ENCODE measurements at regions not wholly inside any gene's neighbourhood (a gene's known extent, or its start where the extent isn't known, plus 50 kb on each side); places are given as distances from the start of the nearest gene placed in this dataset.

DNA sequence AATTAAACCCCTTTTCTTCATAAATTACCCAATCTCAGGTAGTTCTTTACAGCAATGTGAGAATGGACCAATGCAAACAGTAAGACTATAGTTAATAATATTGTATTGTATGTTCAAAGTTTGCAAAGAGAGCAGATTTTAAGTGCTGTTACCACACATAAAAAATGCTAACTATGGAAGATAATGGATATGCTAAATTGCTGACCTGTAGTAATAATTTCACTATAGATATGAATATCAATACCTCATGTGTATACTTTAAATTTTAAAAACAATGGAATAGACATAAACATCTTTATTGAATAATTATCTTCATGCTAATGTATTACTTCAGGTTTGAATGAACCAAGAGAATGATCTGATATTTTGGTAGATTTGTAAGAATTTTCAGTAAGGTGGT lies 552.4 kb upstream of the CHRM3 start:
- no peak for DNase-seq (ENCODE audit: low spot score)
- TF ChIP-seq, protein P1, sequence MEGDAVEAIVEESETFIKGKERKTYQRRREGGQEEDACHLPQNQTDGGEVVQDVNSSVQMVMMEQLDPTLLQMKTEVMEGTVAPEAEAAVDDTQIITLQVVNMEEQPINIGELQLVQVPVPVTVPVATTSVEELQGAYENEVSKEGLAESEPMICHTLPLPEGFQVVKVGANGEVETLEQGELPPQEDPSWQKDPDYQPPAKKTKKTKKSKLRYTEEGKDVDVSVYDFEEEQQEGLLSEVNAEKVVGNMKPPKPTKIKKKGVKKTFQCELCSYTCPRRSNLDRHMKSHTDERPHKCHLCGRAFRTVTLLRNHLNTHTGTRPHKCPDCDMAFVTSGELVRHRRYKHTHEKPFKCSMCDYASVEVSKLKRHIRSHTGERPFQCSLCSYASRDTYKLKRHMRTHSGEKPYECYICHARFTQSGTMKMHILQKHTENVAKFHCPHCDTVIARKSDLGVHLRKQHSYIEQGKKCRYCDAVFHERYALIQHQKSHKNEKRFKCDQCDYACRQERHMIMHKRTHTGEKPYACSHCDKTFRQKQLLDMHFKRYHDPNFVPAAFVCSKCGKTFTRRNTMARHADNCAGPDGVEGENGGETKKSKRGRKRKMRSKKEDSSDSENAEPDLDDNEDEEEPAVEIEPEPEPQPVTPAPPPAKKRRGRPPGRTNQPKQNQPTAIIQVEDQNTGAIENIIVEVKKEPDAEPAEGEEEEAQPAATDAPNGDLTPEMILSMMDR (conservative IDR thresholded peaks at IDR 0.05; ENCODE audit: low read depth), result no peak
- CTCF ChIA-PET, result no interaction called here
- H3K27ac ChIP-seq, result no peak overlapping the region
- POLR2A ChIA-PET (ENCODE audit: low non-redundant PET), result no interaction called here

DNA sequence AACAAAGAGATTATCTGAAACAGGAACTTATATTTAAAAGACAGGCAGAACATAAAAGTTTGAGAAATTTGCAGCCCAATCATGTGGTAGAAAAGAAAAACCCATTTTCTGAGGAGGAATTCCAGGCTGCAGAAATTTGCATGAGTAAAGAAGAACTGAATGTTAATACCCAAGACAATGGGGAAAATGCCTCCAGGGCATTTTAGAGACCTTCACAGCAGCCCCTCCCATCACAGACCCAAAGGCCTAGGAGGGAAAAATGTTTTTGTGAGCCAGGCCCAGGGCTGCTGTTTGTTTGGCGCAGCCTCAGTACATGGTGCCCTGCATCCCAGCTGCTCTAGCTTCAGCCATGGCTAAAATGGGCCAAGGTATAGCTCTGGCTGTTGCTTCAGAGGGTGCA lies 554.3 kb upstream of the CHRM3 start:
- TF ChIP-seq, protein P1 (conservative IDR thresholded peaks at IDR 0.05; ENCODE audit: low read depth), result no peak

DNA sequence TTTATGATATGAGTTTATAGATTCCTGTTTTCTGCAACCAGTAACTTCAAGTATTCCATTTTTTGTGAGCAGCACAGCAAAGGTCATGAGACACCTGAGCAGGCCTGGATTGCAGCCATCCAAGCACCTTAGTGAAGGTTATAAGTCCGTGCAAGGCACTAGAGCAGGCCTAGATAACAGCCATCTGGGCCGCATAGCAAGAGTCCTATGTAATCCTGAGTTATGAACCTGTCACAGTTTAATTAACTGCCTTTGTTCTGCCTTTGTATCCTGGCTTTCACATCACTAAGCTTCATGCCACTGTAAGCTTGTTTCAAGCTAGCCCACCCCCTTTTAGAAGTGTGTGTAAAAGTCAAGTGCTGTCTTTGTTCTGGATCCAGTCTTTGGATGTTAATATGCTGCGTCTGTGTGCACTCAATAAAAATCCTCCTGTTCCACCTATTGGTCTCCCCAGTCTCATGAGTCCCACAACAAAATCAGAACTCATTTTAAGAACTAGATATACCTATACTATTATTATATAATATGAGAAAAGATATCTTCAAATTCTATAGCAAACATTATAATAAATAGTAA lies 556.2 kb upstream of the CHRM3 start:
- TF ChIP-seq, protein P1 (conservative IDR thresholded peaks at IDR 0.05; ENCODE audit: low read depth), result no peak
- ChIA-PET CTCF (no interaction called here), POLR2A (ENCODE audit: low non-redundant PET) (no interaction called here)
- no peak overlapping the region for H3K27ac ChIP-seq
- DNase-seq (ENCODE audit: low spot score), result no peak

More for the DNA sequence above, 554.3 kb upstream of the CHRM3 start:
- ChIA-PET CTCF (no interaction called here), POLR2A (ENCODE audit: low non-redundant PET) (no interaction called here)
- DNase-seq (ENCODE audit: low spot score), result no peak
- no peak overlapping the region for H3K27ac ChIP-seq

DNA sequence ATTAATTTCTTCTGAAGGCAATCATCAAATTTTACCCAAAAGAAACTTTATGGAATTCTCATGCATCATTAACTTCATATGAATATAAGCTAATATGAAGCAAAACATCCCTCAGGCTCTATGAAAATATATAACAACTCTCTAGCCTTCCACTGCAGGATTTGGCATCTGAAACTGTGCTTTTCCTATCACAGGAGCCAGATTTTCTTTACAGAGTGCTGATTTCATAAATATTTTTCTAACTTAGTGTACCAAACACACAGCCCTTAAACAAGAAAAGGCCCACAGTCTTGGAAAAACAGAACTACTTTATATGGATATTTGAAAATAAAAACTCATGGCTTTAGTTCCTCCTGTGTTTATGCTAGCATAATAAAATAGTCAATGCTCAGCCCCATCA lies 559.5 kb upstream of the CHRM3 start:
- no peak for DNase-seq (ENCODE audit: low spot score)
- TF ChIP-seq, protein P1 (conservative IDR thresholded peaks at IDR 0.05; ENCODE audit: low read depth), result no peak
- ChIA-PET POLR2A (ENCODE audit: low non-redundant PET) (no interaction called here), CTCF (no interaction called here)
- no peak overlapping the region for H3K27ac ChIP-seq

DNA sequence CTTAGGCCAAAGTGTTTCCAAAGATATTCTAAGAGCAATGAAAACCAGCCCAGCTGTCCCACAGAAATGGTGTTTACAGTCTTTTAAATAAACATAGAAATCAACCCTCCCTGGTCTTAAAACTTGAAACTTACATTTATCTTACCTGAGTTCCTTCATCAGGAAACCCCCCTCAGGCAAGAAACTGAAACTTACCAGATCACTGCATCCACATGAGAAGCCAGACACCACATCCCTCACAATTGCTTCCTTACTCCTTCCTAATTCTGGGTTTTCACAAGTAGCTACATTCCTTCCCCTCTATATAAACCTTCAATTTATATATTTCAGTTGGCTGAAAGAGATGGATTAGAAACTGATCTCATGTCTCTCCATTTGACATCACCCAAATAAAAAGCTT lies 563.0 kb upstream of the CHRM3 start:
- CTCF ChIA-PET, result interaction anchor here (0.5 to 0.9 kb wide), 3 partner anchors 11 to 573 kb away, joined by 3 to 4 read pairs (median 3); no protein-coding TSS in a partner anchor
- no peak overlapping the region for H3K27ac ChIP-seq
- DNase-seq (ENCODE audit: low spot score), result no peak
- TF ChIP-seq, protein P1 (conservative IDR thresholded peaks at IDR 0.05; ENCODE audit: low read depth), result no peak
- POLR2A ChIA-PET (ENCODE audit: low non-redundant PET), result no interaction called here

DNA sequence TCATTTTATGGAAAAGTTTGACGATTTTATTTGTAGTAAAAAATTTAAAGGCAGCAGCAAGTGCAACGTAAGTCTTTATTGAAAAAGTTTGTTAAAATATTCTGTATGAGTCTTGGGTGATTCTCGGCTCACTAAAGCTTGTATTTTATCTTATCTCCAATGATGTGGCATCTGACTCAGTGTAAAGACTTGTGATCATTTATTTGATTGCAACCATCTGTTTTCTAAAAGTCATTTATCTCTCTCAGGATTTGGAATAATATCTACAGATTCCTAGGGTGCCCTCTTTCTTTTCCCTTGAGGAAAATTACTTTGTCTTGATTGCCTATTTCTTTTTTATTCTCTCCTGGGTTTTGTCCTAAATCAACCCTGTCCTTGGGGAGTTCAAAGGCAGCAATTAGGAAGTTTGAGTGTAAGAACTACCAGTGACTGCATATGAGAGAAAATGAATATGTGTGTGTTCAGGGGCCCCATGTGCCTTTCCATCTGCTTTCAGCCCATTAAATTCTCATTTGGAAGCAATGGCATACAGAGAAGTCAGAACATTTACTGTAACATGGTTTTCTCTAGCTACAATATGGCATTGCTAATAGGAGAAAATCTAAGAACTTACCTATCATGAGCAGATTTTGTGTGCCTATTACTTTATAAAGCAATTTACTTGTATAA lies 575.0 kb upstream of the CHRM3 start:
- TF ChIP-seq, protein P1 (conservative IDR thresholded peaks at IDR 0.05; ENCODE audit: low read depth), result no peak
- DNase-seq (ENCODE audit: low spot score), result no peak
- CTCF ChIA-PET, result interaction anchor here (0.5 to 0.7 kb wide), 2 partner anchors 153 to 689 kb away, joined by 3 read pairs; no protein-coding TSS in a partner anchor
- POLR2A ChIA-PET (ENCODE audit: low non-redundant PET), result no interaction called here
- H3K27ac ChIP-seq, result no peak overlapping the region

All from RWPE1 (cell line).